ENCODE measurements at regions not wholly inside any gene's neighbourhood (a gene's known extent, or its start where the extent isn't known, plus 50 kb on each side); places are given as distances from the start of the nearest gene placed in this dataset.

- H3K27ac ChIP-seq (ENCODE audit: insufficient read depth, low read length) = no peak overlapping the region
- H2AFZ ChIP-seq (ENCODE audit: low read length) = no peak overlapping the region
- H3K9ac ChIP-seq (ENCODE audit: insufficient read depth, low read length) = no peak overlapping the region
- H3K4me2 ChIP-seq (ENCODE audit: extremely low read depth, insufficient read depth, low read length) = no peak overlapping the region
- DNase-seq (ENCODE audit: low read depth in 2 of 2) = no peak
- no peaks in the 10 kb centered on the region for H3K27me3 ChIP-seq (ENCODE audit: control insufficient read depth, insufficient read depth, low read length)
- H4K20me1 ChIP-seq (ENCODE audit: control insufficient read depth, extremely low read depth, insufficient read depth, low read length) = no peaks in the 10 kb centered on the region
- TF ChIP-seq EZH2 (IDR thresholded peaks at IDR 0.05; ENCODE audit: low read length, missing control alignments) = no peak
- TF ChIP-seq, protein P1, sequence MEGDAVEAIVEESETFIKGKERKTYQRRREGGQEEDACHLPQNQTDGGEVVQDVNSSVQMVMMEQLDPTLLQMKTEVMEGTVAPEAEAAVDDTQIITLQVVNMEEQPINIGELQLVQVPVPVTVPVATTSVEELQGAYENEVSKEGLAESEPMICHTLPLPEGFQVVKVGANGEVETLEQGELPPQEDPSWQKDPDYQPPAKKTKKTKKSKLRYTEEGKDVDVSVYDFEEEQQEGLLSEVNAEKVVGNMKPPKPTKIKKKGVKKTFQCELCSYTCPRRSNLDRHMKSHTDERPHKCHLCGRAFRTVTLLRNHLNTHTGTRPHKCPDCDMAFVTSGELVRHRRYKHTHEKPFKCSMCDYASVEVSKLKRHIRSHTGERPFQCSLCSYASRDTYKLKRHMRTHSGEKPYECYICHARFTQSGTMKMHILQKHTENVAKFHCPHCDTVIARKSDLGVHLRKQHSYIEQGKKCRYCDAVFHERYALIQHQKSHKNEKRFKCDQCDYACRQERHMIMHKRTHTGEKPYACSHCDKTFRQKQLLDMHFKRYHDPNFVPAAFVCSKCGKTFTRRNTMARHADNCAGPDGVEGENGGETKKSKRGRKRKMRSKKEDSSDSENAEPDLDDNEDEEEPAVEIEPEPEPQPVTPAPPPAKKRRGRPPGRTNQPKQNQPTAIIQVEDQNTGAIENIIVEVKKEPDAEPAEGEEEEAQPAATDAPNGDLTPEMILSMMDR (conservative IDR thresholded peaks at IDR 0.05 in 1 of 2, IDR thresholded peaks at IDR 0.05 in 1 of 2; ENCODE audit: low read depth in 1 of 2, low read length in 2 of 2) = no peak
- H3K4me1 ChIP-seq (ENCODE audit: control insufficient read depth, extremely low read depth, insufficient read depth, low read length) = no peaks in the 10 kb centered on the region
- H3K9me3 ChIP-seq (ENCODE audit: control insufficient read depth, insufficient read depth, low read depth, low read length) = no peaks in the 10 kb centered on the region
- H3K4me3 ChIP-seq (replicated peaks in 1 of 4; ENCODE audit: control extremely low read depth in 1 of 4, insufficient read depth in 1 of 4, low read depth in 3 of 4, low read length in 4 of 4) = no peak overlapping the region
- H3K36me3 ChIP-seq (ENCODE audit: control insufficient read depth, insufficient read depth, low read length) = no peaks in the 10 kb centered on the region
- H3K79me2 ChIP-seq (ENCODE audit: control insufficient read depth, insufficient read depth, low read length) = no peaks in the 10 kb centered on the region
Observed at GRCh38 chrX:1946974-1947373, 332.1 kb downstream of the ASMT start.

All from fibroblast of lung (primary cell).